HepG2 (cell line): ENCODE measurements at regions not wholly inside any gene's neighbourhood (a gene's known extent, or its start where the extent isn't known, plus 50 kb on each side); places are given as distances from the start of the nearest gene placed in this dataset.

Experiments
- CTCF ChIP-seq: sonication (generic); formaldehyde crosslinking; IDR thresholded peaks from 2 replicates; pipeline ENCODE4 v1.5.0; 2020; ENCODE audit warnings: mild to moderate bottlenecking, missing genetic modification reagents, moderate library complexity
- MLX ChIP-seq: IDR thresholded peaks from 2 replicates; pipeline ENCODE4 v1.6.1; 2016
- NR2C2 ChIP-seq: sonication (generic); formaldehyde crosslinking; IDR thresholded peaks from 2 replicates; pipeline ENCODE4 v1.4.0; 2020; ENCODE audit warnings: missing genetic modification reagents, mild to moderate bottlenecking, moderate library complexity, borderline replicate concordance
- POLR2A ChIP-seq, 2 experiments: IDR thresholded peaks; 2 replicates each; pipeline ENCODE4 v1.6.1; 2011; ENCODE audit warnings: low read depth in 2 of 2, low read length in 2 of 2, mild to moderate bottlenecking in 1 of 2, moderate library complexity in 1 of 2; ENCODE audit not compliant: insufficient read depth in 1 of 2
- TCF7 ChIP-seq: sonication (generic); IDR thresholded peaks from 2 replicates; pipeline ENCODE4 v1.6.1; 2016; ENCODE audit warnings: antibody characterized with exemption, low read depth
- TRAFD1 ChIP-seq: sonication (generic); formaldehyde crosslinking; IDR thresholded peaks from 2 replicates; pipeline ENCODE4 v1.5.1; 2020; ENCODE audit warnings: missing genetic modification reagents, mild to moderate bottlenecking, borderline replicate concordance
- ZNF256 ChIP-seq: sonication (generic); formaldehyde crosslinking; conservative IDR thresholded peaks from 2 replicates; pipeline ENCODE4 v1.4.0; 2020; ENCODE audit warnings: missing genetic modification reagents
- ZNF709 ChIP-seq: sonication (generic); formaldehyde crosslinking; IDR thresholded peaks from 2 replicates; pipeline ENCODE4 v1.5.0; 2020; ENCODE audit warnings: mild to moderate bottlenecking, missing genetic modification reagents

GRCh38 chr21:38060533-38060932 lies 144.3 kb upstream of the KCNJ6 start:
- no peak for TF ChIP-seq TRAFD1 (CRISPR knock-in tag)
- TF ChIP-seq TCF7, result no peak
- no peak for TF ChIP-seq NR2C2 (CRISPR knock-in tag)
- no peak for TF ChIP-seq MLX (CRISPR knock-in tag)
- TF ChIP-seq ZNF256 (CRISPR knock-in tag), result no peak
- TF ChIP-seq POLR2A (IDR thresholded peaks at IDR 0.05; ENCODE audit: insufficient read depth in 1 of 2, low read depth in 2 of 2, low read length in 2 of 2), result no peak
- TF ChIP-seq CTCF (CRISPR knock-in tag), result no peak
- no peak for TF ChIP-seq ZNF709
